SK-N-SH treated with all-trans-retinoic acid at 6 μM for 48 hours (cell line): ENCODE measurements at regions not wholly inside any gene's neighbourhood (a gene's known extent, or its start where the extent isn't known, plus 50 kb on each side); places are given as distances from the start of the nearest gene placed in this dataset.

Experiments used
- ATAC-seq: fragments of 200-7000 bp; cut with Tn5 transposase; 3 replicates; pipeline ENCODE4 v1.9.1; 2020; ENCODE audit warnings: mild to moderate bottlenecking, moderate library complexity
- ARNTL ChIP-seq: fragments of 450-650 bp; formaldehyde crosslinking; IDR thresholded peaks from 2 replicates; pipeline ENCODE4 v1.5.0; 2020; ENCODE audit warnings: low read depth, mild to moderate bottlenecking, moderate library complexity, borderline replicate concordance
- BACH2 ChIP-seq: fragments of 250-450 bp; sonication (Bioruptor Pico); IDR thresholded peaks from 2 replicates; pipeline ENCODE4 v1.9.0; 2021; ENCODE audit warnings: mild to moderate bottlenecking, borderline replicate concordance
- CSDC2 ChIP-seq: fragments of 250-450 bp; sonication (Bioruptor Pico); IDR thresholded peaks from 2 replicates; pipeline ENCODE4 v1.5.0; 2020; ENCODE audit warnings: mild to moderate bottlenecking, moderate library complexity
- ESRRG ChIP-seq: fragments of 250-450 bp; sonication (Bioruptor Pico); IDR thresholded peaks from 2 replicates; pipeline ENCODE4 v1.6.1; 2021; ENCODE audit warnings: mild to moderate bottlenecking
- ISL1 ChIP-seq: fragments of 250-450 bp; sonication (Bioruptor Pico); IDR thresholded peaks from 2 replicates; pipeline ENCODE4 v2.1.2; 2022; ENCODE audit warnings: mild to moderate bottlenecking, moderate library complexity
- OSR1 ChIP-seq: fragments of 250-450 bp; sonication (Bioruptor Pico); IDR thresholded peaks from 2 replicates; pipeline ENCODE4 v1.8.0; 2022; ENCODE audit warnings: moderate library complexity, mild to moderate bottlenecking, inconsistent platforms
- RARB ChIP-seq: fragments of 250-450 bp; sonication (Bioruptor Pico); IDR thresholded peaks from 2 replicates; pipeline ENCODE4 v1.8.0; 2021; ENCODE audit warnings: mild to moderate bottlenecking, moderate library complexity
- TCF4 ChIP-seq: fragments of 250-450 bp; sonication (Bioruptor Pico); IDR thresholded peaks from 2 replicates; pipeline ENCODE4 v1.8.0; 2021; ENCODE audit warnings: mild to moderate bottlenecking, moderate library complexity, borderline replicate concordance
- TOX ChIP-seq: fragments of 250-450 bp; sonication (Bioruptor Pico); IDR thresholded peaks from 2 replicates; pipeline ENCODE4 v1.8.0; 2021; ENCODE audit warnings: mild to moderate bottlenecking, moderate library complexity, borderline replicate concordance
- ZFP3 ChIP-seq: fragments of 250-450 bp; sonication (Bioruptor Pico); IDR thresholded peaks from 2 replicates; pipeline ENCODE4 v1.5.0; 2020; ENCODE audit warnings: mild to moderate bottlenecking, moderate library complexity
- ZNF70 ChIP-seq: fragments of 450-650 bp; formaldehyde crosslinking; IDR thresholded peaks from 2 replicates; pipeline ENCODE4 v1.5.0; 2020; ENCODE audit warnings: mild to moderate bottlenecking, moderate library complexity
- ZNF8 ChIP-seq: fragments of 450-650 bp; formaldehyde crosslinking; IDR thresholded peaks from 2 replicates; pipeline ENCODE4 v1.5.0; 2020; ENCODE audit warnings: mild to moderate bottlenecking, moderate library complexity
- TF ChIP-seq, protein P1 (sequence below): fragments of 250-450 bp; sonication (Bioruptor Pico); IDR thresholded peaks from 2 replicates; pipeline ENCODE4 v1.5.1; 2020; ENCODE audit warnings: low read depth, mild to moderate bottlenecking, moderate library complexity
- TF ChIP-seq, protein P2 (sequence below): fragments of 250-450 bp; sonication (Bioruptor Pico); IDR thresholded peaks from 2 replicates; pipeline ENCODE4 v1.5.0; 2020; ENCODE audit warnings: mild to moderate bottlenecking, moderate library complexity
- TF ChIP-seq, protein P3 (sequence below): fragments of 250-450 bp; sonication (Bioruptor Pico); IDR thresholded peaks from 2 replicates; pipeline ENCODE4 v1.8.0; 2020; ENCODE audit warnings: mild to moderate bottlenecking, moderate library complexity, borderline replicate concordance
- TF ChIP-seq, protein P4 (sequence below): fragments of 250-450 bp; sonication (Bioruptor Pico); IDR thresholded peaks from 2 replicates; pipeline ENCODE4 v1.8.0; 2021; ENCODE audit warnings: low read depth, mild to moderate bottlenecking, moderate library complexity, borderline replicate concordance

DNA sequence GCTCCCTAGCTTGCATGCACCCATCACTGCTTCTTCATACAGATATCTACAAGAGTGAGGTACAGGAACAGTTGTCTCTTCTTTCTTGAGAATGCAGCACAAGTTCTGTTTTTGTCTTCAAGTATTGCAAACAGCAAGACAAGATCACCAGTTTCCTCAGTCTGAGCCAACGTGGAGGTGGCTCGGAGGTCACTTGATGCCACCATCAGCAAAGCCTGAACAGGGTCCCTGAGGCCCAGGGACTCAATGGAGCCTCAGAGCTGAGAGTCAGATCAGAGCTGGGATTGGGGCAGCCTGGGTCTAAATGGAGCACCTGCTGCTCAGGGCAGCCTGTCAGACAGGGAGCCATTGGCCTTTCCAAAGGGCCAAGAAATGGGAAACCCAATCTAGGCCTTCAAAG is 290.7 kb upstream of the ID2 start:
- no peak for TF ChIP-seq ARNTL (CRISPR knock-in tag)
- no peak for TF ChIP-seq CSDC2 (CRISPR knock-in tag)
- no peak for TF ChIP-seq TCF4 (CRISPR knock-in tag)
- TF ChIP-seq, protein P1, sequence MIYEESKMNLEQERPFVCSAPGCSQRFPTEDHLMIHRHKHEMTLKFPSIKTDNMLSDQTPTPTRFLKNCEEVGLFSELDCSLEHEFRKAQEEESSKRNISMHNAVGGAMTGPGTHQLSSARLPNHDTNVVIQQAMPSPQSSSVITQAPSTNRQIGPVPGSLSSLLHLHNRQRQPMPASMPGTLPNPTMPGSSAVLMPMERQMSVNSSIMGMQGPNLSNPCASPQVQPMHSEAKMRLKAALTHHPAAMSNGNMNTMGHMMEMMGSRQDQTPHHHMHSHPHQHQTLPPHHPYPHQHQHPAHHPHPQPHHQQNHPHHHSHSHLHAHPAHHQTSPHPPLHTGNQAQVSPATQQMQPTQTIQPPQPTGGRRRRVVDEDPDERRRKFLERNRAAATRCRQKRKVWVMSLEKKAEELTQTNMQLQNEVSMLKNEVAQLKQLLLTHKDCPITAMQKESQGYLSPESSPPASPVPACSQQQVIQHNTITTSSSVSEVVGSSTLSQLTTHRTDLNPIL (CRISPR knock-in tag): no peak
- TF ChIP-seq OSR1: no peak
- TF ChIP-seq ZNF8 (CRISPR knock-in tag): no peak
- TF ChIP-seq ISL1 (CRISPR knock-in tag): no peak
- TF ChIP-seq, protein P2, sequence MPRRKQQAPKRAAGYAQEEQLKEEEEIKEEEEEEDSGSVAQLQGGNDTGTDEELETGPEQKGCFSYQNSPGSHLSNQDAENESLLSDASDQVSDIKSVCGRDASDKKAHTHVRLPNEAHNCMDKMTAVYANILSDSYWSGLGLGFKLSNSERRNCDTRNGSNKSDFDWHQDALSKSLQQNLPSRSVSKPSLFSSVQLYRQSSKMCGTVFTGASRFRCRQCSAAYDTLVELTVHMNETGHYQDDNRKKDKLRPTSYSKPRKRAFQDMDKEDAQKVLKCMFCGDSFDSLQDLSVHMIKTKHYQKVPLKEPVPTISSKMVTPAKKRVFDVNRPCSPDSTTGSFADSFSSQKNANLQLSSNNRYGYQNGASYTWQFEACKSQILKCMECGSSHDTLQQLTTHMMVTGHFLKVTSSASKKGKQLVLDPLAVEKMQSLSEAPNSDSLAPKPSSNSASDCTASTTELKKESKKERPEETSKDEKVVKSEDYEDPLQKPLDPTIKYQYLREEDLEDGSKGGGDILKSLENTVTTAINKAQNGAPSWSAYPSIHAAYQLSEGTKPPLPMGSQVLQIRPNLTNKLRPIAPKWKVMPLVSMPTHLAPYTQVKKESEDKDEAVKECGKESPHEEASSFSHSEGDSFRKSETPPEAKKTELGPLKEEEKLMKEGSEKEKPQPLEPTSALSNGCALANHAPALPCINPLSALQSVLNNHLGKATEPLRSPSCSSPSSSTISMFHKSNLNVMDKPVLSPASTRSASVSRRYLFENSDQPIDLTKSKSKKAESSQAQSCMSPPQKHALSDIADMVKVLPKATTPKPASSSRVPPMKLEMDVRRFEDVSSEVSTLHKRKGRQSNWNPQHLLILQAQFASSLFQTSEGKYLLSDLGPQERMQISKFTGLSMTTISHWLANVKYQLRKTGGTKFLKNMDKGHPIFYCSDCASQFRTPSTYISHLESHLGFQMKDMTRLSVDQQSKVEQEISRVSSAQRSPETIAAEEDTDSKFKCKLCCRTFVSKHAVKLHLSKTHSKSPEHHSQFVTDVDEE (CRISPR knock-in tag): no peak
- no peak for TF ChIP-seq RARB
- TF ChIP-seq ZFP3 (CRISPR knock-in tag): no peak
- no peak for TF ChIP-seq TOX
- TF ChIP-seq, protein P3, sequence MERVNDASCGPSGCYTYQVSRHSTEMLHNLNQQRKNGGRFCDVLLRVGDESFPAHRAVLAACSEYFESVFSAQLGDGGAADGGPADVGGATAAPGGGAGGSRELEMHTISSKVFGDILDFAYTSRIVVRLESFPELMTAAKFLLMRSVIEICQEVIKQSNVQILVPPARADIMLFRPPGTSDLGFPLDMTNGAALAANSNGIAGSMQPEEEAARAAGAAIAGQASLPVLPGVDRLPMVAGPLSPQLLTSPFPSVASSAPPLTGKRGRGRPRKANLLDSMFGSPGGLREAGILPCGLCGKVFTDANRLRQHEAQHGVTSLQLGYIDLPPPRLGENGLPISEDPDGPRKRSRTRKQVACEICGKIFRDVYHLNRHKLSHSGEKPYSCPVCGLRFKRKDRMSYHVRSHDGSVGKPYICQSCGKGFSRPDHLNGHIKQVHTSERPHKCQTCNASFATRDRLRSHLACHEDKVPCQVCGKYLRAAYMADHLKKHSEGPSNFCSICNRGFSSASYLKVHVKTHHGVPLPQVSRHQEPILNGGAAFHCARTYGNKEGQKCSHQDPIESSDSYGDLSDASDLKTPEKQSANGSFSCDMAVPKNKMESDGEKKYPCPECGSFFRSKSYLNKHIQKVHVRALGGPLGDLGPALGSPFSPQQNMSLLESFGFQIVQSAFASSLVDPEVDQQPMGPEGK (CRISPR knock-in tag): no peak
- TF ChIP-seq BACH2 (CRISPR knock-in tag): no peak
- TF ChIP-seq, protein P4, sequence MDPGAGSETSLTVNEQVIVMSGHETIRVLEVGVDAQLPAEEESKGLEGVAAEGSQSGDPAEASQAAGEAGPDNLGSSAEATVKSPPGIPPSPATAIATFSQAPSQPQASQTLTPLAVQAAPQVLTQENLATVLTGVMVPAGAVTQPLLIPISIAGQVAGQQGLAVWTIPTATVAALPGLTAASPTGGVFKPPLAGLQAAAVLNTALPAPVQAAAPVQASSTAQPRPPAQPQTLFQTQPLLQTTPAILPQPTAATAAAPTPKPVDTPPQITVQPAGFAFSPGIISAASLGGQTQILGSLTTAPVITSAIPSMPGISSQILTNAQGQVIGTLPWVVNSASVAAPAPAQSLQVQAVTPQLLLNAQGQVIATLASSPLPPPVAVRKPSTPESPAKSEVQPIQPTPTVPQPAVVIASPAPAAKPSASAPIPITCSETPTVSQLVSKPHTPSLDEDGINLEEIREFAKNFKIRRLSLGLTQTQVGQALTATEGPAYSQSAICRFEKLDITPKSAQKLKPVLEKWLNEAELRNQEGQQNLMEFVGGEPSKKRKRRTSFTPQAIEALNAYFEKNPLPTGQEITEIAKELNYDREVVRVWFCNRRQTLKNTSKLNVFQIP (CRISPR knock-in tag): no peak
- ATAC-seq: no peak

DNA sequence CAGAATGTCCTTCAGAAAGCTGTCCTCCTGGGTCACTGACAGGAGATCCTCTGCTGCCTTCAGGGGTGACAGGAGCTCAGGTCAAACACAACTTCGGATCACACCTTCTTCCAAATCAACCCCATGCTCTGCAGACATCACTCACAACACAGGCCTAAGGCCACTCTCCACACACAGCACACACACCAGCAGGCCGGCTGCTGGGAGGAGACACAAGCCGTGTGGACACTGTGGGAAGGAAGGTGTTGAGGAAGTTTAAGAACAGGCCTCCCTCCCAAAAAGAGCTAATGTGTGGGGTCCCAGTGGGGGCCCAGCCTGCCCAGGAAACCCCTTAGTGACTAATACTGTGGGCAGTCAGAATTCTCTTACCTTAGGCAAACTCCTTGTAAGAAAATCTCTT is 290.3 kb upstream of the ID2 start:
- no peak for TF ChIP-seq ZFP3 (CRISPR knock-in tag)
- TF ChIP-seq ESRRG (CRISPR knock-in tag): no peak
- TF ChIP-seq, protein P4 (CRISPR knock-in tag): no peak
- TF ChIP-seq TCF4 (CRISPR knock-in tag): no peak
- TF ChIP-seq BACH2 (CRISPR knock-in tag): no peak
- no peak for TF ChIP-seq ARNTL (CRISPR knock-in tag)
- TF ChIP-seq ZNF70 (CRISPR knock-in tag): no peak
- TF ChIP-seq RARB: no peak
- TF ChIP-seq, protein P2 (CRISPR knock-in tag): no peak
- no peak for ATAC-seq
